GM21367 (cell line): ENCODE measurements at regions not wholly inside any gene's neighbourhood (a gene's known extent, or its start where the extent isn't known, plus 50 kb on each side); places are given as distances from the start of the nearest gene placed in this dataset.
"Not testable (repeated sequence)": the region's sequence is repeated elsewhere in the genome, so short reads cannot be mapped to it uniquely, and the experiment has no call there.

Experiments
- ATAC-seq: cut with Tn5 transposase; IDR thresholded peaks from one replicate; pipeline ENCODE4 v1.9.1; 2021; ENCODE audit not compliant: unreplicated experiment

DNA sequence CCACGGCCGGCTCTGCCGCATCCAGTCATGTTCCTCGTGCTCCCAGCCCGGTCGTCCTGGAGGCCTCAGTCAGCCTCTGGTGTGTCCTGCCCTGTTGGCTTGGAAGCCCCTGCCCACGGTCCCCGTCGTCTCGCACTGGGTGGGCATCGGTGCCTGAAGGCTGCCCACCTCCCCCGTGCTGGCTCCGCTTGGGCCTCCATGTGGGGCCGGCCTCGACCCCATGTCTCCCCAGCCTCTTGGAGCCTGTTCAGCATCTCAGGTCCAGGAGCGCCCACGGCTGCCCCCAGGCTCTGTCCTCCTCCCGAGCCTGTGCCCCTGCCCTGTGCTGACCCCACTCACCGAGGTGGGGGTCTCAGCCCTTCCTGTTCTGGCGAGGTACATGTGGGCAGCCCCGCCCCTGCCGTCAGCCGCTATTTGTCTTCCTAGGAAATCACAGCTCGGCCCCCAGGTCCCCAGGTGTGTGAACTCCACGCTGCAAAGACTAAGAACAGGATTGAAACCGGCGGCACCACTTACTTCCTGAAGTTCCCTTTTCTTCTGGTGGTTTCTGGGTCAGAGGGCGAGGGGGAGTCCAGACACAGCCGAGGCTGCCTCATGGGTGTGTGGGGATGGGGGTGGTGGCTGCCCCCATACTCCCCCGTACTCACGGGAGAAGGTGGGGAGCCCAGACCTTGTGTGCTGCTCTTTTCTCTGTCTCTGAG lies 221.3 kb downstream of the TMEM121 start:
- ATAC-seq, result not testable (repeated sequence)

- ATAC-seq, result no peak
These were observed 221.8 kb downstream of the TMEM121 start for GRCh38 chr14:105748204-105748578.

- not testable (repeated sequence) for ATAC-seq
These were observed 222.3 kb downstream of the TMEM121 start for GRCh38 chr14:105748710-105749109.

- ATAC-seq, result not testable (repeated sequence)
These were observed 223.6 kb downstream of the TMEM121 start for GRCh38 chr14:105749870-105750541.

- ATAC-seq, result not testable (repeated sequence)
These were observed 224.9 kb downstream of the TMEM121 start for GRCh38 chr14:105751291-105751751.

DNA sequence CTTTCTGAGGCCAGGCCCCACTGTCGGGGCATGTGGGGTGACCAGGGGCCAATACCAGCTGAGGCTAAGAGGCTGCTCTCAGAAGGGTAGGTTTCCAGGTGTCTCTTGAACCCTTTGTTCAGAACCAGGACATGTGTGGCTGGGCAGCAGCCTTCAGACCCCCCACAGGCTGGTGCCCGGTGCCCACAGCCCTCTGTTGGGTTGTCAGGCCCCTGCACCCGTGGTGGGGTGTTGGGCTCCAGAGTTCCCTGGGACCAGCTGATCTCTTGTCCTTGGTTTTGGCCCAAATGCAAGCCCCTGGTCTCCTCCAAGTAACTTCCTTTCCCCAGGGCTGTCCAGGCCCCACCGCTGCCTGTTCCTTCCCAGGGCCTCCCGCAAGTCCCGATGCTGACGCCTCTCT lies 226.0 kb downstream of the TMEM121 start:
- not testable (repeated sequence) for ATAC-seq

- no peak for ATAC-seq
These were observed 234.4 kb downstream of the TMEM121 start for GRCh38 chr14:105760691-105761344.

DNA sequence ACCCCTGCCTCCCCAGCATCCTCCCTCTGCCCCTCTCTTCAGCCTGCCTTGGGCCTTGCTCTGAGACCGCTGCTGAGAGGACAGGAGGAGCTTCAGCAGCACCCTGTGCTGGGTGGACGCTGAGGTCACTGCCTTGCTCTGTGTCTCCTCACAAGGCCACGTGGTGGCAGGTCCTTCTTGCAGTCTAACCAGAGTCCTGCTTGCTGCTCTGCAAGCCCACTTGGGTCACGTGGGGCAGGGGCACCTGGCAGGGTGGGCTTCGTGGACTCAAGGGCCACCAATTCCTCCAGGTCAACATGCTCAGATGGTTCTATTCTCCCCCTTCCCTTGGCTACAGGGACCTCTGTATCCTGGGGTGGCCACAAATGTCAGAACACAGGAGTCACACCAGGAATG lies 235.0 kb downstream of the TMEM121 start:
- not testable (repeated sequence) for ATAC-seq

GRCh38 chr14:105761842-105762241 lies 235.5 kb downstream of the TMEM121 start:
- ATAC-seq, result no peak

- ATAC-seq, result not testable (repeated sequence)
These were observed 235.9 kb downstream of the TMEM121 start for GRCh38 chr14:105762262-105762661.

GRCh38 chr14:105764254-105764901 lies 238.0 kb downstream of the TMEM121 start:
- not testable (repeated sequence) for ATAC-seq

DNA sequence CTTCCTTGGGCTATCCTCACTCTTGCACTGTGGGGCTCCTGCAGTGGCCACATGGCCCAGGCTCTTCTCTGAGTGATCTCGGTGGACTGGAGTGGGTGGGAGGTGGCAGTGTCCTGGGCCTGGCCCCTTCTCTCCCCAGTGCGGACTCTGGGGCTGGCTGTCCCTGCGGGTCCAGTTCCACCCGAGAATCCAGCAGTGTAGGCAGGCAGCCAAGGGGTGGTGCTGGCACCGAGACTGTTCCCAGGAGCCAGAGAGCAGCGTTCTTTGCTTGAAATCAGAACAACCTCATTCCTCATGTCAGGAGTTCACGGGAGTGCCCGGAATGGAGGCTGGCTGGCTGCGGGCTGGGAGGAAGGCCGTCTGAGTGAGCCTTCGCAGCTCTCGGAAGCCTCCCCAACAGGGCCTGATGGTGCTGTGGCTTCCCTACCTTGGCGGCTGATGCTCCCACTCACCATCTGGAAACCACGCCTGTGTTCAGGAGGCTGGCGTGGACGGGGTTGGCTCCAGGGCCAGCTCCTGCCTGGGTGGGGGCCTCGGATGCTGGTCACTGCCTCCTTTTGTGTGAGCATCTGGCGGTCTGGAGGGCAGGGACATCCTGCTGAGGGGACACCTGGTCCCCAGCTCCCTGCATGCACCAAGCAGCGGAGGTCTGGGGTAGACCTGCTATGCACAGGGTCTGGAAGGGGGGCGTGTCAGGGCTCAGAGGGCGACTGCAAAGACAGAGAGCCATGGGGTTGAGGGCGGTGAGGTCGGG lies 238.9 kb downstream of the TMEM121 start:
- not testable (repeated sequence) for ATAC-seq

DNA sequence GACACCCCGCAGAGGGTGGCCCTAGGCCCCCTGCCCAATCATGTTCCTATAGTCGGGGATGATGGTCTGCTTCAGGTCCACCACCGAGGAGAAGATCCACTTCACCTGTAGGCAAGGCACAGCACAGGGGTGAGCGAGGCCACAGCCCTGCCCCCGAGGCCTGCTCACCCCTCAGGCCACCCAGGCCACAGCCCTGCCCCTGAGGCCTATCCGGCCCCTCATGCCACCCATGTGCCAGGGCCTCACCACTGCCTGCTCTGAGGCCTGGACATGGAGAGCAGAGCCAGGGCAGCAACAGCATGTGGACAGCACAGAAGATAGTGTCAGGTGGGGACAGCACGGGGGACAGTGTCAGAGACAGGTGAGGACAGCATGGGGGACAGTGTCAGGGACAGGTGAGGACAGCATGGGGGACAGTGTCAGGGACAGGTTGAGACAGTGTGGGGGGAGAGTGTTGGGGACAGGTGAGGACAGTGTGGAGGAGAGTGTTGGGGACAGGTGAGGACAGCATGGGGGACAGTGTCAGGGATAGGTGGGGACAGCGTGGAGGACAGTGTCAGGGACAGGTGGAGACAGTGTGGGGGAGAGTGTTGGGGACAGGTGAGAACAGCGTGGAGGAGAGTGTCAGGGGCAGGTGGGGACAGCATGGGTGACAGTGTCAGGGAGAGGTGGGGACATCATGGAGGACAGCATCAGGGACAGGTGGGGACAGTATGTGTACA lies 239.7 kb downstream of the TMEM121 start:
- ATAC-seq, result no peak

GRCh38 chr14:105767315-105767714 lies 240.9 kb downstream of the TMEM121 start:
- ATAC-seq, result no peak

GRCh38 chr14:105768039-105768438 lies 241.7 kb downstream of the TMEM121 start:
- not testable (repeated sequence) for ATAC-seq

GRCh38 chr14:105769061-105769730 lies 242.8 kb downstream of the TMEM121 start:
- not testable (repeated sequence) for ATAC-seq

- ATAC-seq, result not testable (repeated sequence)
These were observed 244.3 kb downstream of the TMEM121 start for GRCh38 chr14:105770619-105771216.

- ATAC-seq, result not testable (repeated sequence)
These were observed 245.2 kb downstream of the TMEM121 start for GRCh38 chr14:105771261-105772226.
